HFFc6 (cell line): ENCODE measurements at regions not wholly inside any gene's neighbourhood (a gene's known extent, or its start where the extent isn't known, plus 50 kb on each side); places are given as distances from the start of the nearest gene placed in this dataset.

Experiments
- DNase-seq: peaks from one replicate; pipeline ENCODE4 v3.0.0-alpha.2; 2018
- H3K27ac Mint-ChIP-seq: 2 replicates; pipeline ENCODE4 v1.8.0; 2020; ENCODE audit warnings: mild to moderate bottlenecking, mixed read lengths
- H3K27me3 Mint-ChIP-seq: 2 replicates; pipeline ENCODE4 v1.8.0; 2021; ENCODE audit warnings: mild to moderate bottlenecking, moderate library complexity, mixed read lengths; ENCODE audit not compliant: insufficient read depth
- H3K36me3 Mint-ChIP-seq: 2 replicates; pipeline ENCODE4 v1.8.0; 2021; ENCODE audit warnings: low read depth, mixed read lengths
- H3K4me1 Mint-ChIP-seq: 2 replicates; pipeline ENCODE4 v1.8.0; 2020; ENCODE audit warnings: low read depth, mixed read lengths
- H3K4me3 Mint-ChIP-seq: 2 replicates; pipeline ENCODE4 v1.8.0; 2020; ENCODE audit warnings: mild to moderate bottlenecking, moderate library complexity, mixed read lengths
- H3K9me3 Mint-ChIP-seq: 2 replicates; pipeline ENCODE4 v1.8.0; 2020; ENCODE audit warnings: mild to moderate bottlenecking, mixed read lengths
- CTCF ChIP-seq: fragments of 200-600 bp; sonication (generic); IDR thresholded peaks from 2 replicates; pipeline ENCODE4 v1.5.0; 2021; ENCODE audit warnings: antibody characterized with exemption, mild to moderate bottlenecking

GRCh38 chr2:121904656-121905055 lies 149.2 kb downstream of the TSN start:
- peaks cover 18% of the 10 kb centered on the region for H3K4me1 Mint-ChIP-seq
- H3K27me3 Mint-ChIP-seq: peaks cover 13% of the 10 kb centered on the region
- no peak overlapping the region for H3K27ac Mint-ChIP-seq

GRCh38 chr2:121905201-121905600 lies 149.8 kb downstream of the TSN start:
- no peaks in the 10 kb centered on the region for H3K36me3 Mint-ChIP-seq
- no peaks in the 10 kb centered on the region for H3K9me3 Mint-ChIP-seq
- H3K4me3 Mint-ChIP-seq: no peak overlapping the region
- no peak overlapping the region for H3K27ac Mint-ChIP-seq
- DNase-seq: no peak
- peaks cover 13% of the 10 kb centered on the region for H3K27me3 Mint-ChIP-seq
- no peak for TF ChIP-seq CTCF
- H3K4me1 Mint-ChIP-seq: peaks cover 15% of the 10 kb centered on the region

More at GRCh38 chr2:121904656-121905055, 149.2 kb downstream of the TSN start:
- Mint-ChIP-seq H3K9me3 (no peaks in the 10 kb centered on the region), H3K4me3 (no peak overlapping the region), H3K36me3 (no peaks in the 10 kb centered on the region)
- no peak for DNase-seq
- TF ChIP-seq CTCF: no peak

GRCh38 chr2:121906170-121906569 lies 150.7 kb downstream of the TSN start:
- H3K4me1 Mint-ChIP-seq: peaks cover 15% of the 10 kb centered on the region
- peaks cover 13% of the 10 kb centered on the region for H3K27me3 Mint-ChIP-seq
- no peaks in the 10 kb centered on the region for H3K36me3 Mint-ChIP-seq
- TF ChIP-seq CTCF: no peak
- no peak overlapping the region for H3K27ac Mint-ChIP-seq
- H3K4me3 Mint-ChIP-seq: no peak overlapping the region
- DNase-seq: no peak
- no peaks in the 10 kb centered on the region for H3K9me3 Mint-ChIP-seq

GRCh38 chr2:121907928-121908327 lies 152.5 kb downstream of the TSN start:
- Mint-ChIP-seq H3K9me3 (no peaks in the 10 kb centered on the region), H3K4me1 (peaks cover 13% of the 10 kb centered on the region), H3K4me3 (no peak overlapping the region), H3K27ac (no peak overlapping the region), H3K27me3 (peaks cover 22% of the 10 kb centered on the region), H3K36me3 (no peaks in the 10 kb centered on the region)
- no peak for TF ChIP-seq CTCF
- DNase-seq: no peak

DNA sequence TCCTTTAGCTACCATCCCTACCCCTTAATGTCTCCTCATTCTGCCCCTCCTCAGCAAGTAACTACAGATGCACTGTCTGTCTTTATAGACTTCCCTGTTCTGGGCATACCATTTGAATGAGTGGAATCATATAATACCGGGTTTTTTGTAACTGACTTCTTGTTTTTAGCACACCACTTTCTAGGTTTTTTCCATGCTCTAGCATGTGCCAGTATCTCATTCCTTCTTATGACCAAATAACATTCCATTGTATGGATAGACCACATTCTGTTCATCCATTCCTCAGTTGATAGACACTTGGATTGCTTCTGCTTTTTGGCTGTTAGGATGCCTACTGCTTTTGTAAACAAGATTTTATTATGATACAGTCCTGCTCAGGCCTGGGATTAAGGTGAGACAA lies 154.7 kb downstream of the TSN start:
- Mint-ChIP-seq H3K27ac (no peak overlapping the region), H3K4me3 (no peak overlapping the region), H3K9me3 (no peaks in the 10 kb centered on the region), H3K27me3 (peaks cover 17% of the 10 kb centered on the region), H3K4me1 (no peaks in the 10 kb centered on the region), H3K36me3 (no peaks in the 10 kb centered on the region)
- TF ChIP-seq CTCF: no peak
- peak; percentile 54 for DNase-seq

DNA sequence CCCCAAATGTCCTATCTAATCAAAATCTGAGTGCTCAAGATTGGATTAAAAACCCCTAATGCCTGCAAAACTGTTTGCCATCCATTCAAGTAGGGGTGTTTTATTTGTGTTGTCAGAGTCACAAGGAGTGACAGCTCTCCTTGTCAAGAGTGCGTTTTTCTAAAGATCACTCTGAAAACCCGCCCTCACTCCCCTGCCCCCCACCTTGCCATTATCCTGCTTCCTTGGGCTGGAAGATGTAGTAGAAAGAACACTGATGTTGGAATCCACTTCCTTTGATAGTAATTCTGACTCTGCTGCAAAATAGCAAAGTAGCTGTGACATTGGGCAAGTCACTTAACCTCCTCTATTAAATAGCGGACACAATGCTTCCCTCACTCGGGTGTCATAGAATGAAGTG lies 155.6 kb downstream of the TSN start:
- Mint-ChIP-seq H3K9me3 (no peaks in the 10 kb centered on the region), H3K27me3 (peaks cover 17% of the 10 kb centered on the region), H3K36me3 (no peaks in the 10 kb centered on the region), H3K4me3 (no peak overlapping the region), H3K27ac (no peak overlapping the region), H3K4me1 (no peaks in the 10 kb centered on the region)
- DNase-seq: no peak
- no peak for TF ChIP-seq CTCF
